SK-N-MC (cell line): ENCODE measurements at regions not wholly inside any gene's neighbourhood (a gene's known extent, or its start where the extent isn't known, plus 50 kb on each side); places are given as distances from the start of the nearest gene placed in this dataset.

Experiments
- EZH2 ChIP-seq: fragments of 200-600 bp; sonication (generic); IDR thresholded peaks from one replicate; pipeline ENCODE4 v1.6.1; 2017; ENCODE audit warnings: antibody characterized with exemption
- POLR2AphosphoS5 ChIP-seq: IDR thresholded peaks from 2 replicates; pipeline ENCODE4 v1.6.1; 2012; ENCODE audit warnings: mild to moderate bottlenecking, low read depth, low read length, borderline replicate concordance

DNA sequence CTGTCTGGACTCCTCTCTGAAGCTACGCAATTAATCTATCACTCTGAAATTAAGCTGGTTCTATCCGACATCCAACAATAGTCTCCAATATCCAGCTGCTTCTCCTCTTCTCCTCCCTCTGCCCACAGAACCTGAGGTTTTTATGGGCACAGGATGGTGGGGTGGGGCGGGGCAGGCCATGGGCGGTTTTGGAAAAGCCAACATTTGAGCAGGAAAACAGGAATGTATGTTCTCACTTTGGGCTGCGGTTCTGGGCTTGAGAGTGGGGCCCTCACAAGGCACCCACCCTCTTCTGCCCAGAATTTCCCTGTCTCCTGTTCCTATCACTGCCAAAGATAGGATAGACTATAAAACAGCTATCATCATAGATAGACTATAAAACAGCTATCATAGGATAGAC is 1144.2 kb downstream of the EPHA7 start:
- TF ChIP-seq EZH2: no peak
- no peak for TF ChIP-seq POLR2AphosphoS5
